Middle frontal gyrus (tissue), 1 donor: ENCODE measurements at regions not wholly inside any gene's neighbourhood (a gene's known extent, or its start where the extent isn't known, plus 50 kb on each side); places are given as distances from the start of the nearest gene placed in this dataset.

Source experiments
- DNase-seq: peaks from one replicate; pipeline ENCODE4 v3.0.0-alpha.2; 2015; ENCODE audit warnings: low spot score; ENCODE audit errors: extremely low spot score

- no peak for DNase-seq
Observed at GRCh38 chr14:36035675-36036074, 140.8 kb downstream of the PTCSC3 start.

GRCh38 chr14:36028665-36029064 is 147.9 kb downstream of the PTCSC3 start:
- DNase-seq = no peak

GRCh38 chr14:36028218-36028617 is 148.3 kb downstream of the PTCSC3 start:
- DNase-seq = no peak

- no peak for DNase-seq
Observed at GRCh38 chr14:36027354-36027753, 149.2 kb downstream of the PTCSC3 start.

- no peak for DNase-seq
Observed at GRCh38 chr14:36022765-36023410, 153.6 kb downstream of the PTCSC3 start.

GRCh38 chr14:36021591-36022320 is 154.8 kb downstream of the PTCSC3 start:
- no peak for DNase-seq

GRCh38 chr14:36021030-36021422 is 155.5 kb downstream of the PTCSC3 start:
- no peak for DNase-seq

- DNase-seq = no peak
Observed at GRCh38 chr14:36020120-36021029, 156.1 kb downstream of the PTCSC3 start.

GRCh38 chr14:36019126-36019525 is 157.4 kb downstream of the PTCSC3 start:
- no peak for DNase-seq

- no peak for DNase-seq
Observed at GRCh38 chr14:36014236-36014635, 162.3 kb downstream of the PTCSC3 start.

GRCh38 chr14:36013483-36013882 is 163.0 kb downstream of the PTCSC3 start:
- no peak for DNase-seq

GRCh38 chr14:36012621-36013020 is 163.9 kb downstream of the PTCSC3 start:
- no peak for DNase-seq

- DNase-seq = no peak
Observed at GRCh38 chr14:36009643-36010042, 166.9 kb downstream of the PTCSC3 start.

- no peak for DNase-seq
Observed at GRCh38 chr14:36006623-36007022, 169.9 kb downstream of the PTCSC3 start.

- no peak for DNase-seq
Observed at GRCh38 chr14:36005670-36006069, 170.9 kb downstream of the PTCSC3 start.

GRCh38 chr14:36001936-36002335 is 174.6 kb downstream of the PTCSC3 start:
- DNase-seq = no peak

GRCh38 chr14:35999294-35999693 is 173.2 kb downstream of the BRMS1L start:
- no peak for DNase-seq

- no peak for DNase-seq
Observed at GRCh38 chr14:35998303-35998702, 172.2 kb downstream of the BRMS1L start.

GRCh38 chr14:35993684-35993960 is 167.5 kb downstream of the BRMS1L start:
- no peak for DNase-seq

- DNase-seq = no peak
Observed at GRCh38 chr14:35992816-35993683, 166.9 kb downstream of the BRMS1L start.

GRCh38 chr14:35991356-35991755 is 165.2 kb downstream of the BRMS1L start:
- DNase-seq = no peak
